GM12864 (cell line): ENCODE measurements at regions not wholly inside any gene's neighbourhood (a gene's known extent, or its start where the extent isn't known, plus 50 kb on each side); places are given as distances from the start of the nearest gene placed in this dataset.

Experiments used
- DNase-seq: peaks from one replicate; pipeline ENCODE4 v3.0.0-alpha.2; 2011; ENCODE audit warnings: low read depth
- H3K4me3 ChIP-seq: 2 replicates; pipeline ENCODE4 v1.5.1; 2011; ENCODE audit warnings: mild to moderate bottlenecking, low read depth, low read length, control low read depth
- CTCF ChIP-seq: IDR thresholded peaks from 2 replicates; pipeline ENCODE4 v1.5.1; 2011; ENCODE audit warnings: low read depth, mild to moderate bottlenecking, moderate library complexity, low read length, control low read depth, inconsistent platforms; ENCODE audit errors: missing control alignments

DNA sequence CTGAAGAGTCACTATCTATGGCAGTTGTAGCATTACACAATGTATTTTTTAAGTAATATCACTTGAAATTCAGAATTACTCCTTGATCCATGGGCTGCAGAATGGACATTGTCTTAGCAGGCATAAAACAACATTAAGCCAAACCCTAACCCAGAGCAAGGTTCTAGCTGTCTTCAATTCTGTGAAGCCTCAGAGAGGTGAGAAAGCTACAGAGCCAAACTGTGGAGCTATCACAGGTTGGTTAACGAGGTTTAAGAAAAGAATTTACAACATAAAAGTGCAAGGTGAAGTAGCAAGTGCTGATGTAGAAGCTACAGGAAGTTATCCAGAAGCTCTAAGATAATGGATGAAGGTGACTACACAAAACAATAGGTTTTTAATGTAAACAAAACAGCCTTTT is 582.7 kb upstream of the POT1 start:
- no peak overlapping the region for H3K4me3 ChIP-seq
- no peak for TF ChIP-seq CTCF
- no peak for DNase-seq

- TF ChIP-seq CTCF = no peak
- no peak overlapping the region for H3K4me3 ChIP-seq
- DNase-seq = no peak
Observed at GRCh38 chr7:125511310-125511709, 581.7 kb upstream of the POT1 start.

GRCh38 chr7:125506331-125506730 is 576.7 kb upstream of the POT1 start:
- no peak for TF ChIP-seq CTCF
- no peak overlapping the region for H3K4me3 ChIP-seq

DNA sequence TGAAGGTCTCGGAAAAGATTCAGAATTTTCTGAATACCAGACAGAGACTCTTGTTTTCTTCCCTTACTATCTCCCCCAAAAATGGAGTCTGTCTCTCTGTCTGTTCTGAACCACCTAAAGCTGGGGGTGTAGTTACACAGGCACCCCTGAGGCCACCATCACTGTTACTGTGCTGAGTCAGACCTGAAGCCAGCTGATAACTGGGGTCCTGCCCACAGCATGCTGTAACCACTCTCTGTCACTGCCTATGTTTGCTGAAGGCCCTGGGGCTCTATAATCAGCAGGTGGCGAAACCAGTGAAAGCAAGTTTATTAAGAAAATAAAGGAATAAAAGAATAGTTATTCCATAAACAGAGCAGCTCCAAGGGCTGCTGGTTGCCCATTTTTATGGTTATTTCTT is 575.2 kb upstream of the POT1 start:
- H3K4me3 ChIP-seq = no peak overlapping the region
- no peak for TF ChIP-seq CTCF
- DNase-seq = no peak

More at GRCh38 chr7:125506331-125506730, 576.7 kb upstream of the POT1 start:
- no peak for DNase-seq

DNA sequence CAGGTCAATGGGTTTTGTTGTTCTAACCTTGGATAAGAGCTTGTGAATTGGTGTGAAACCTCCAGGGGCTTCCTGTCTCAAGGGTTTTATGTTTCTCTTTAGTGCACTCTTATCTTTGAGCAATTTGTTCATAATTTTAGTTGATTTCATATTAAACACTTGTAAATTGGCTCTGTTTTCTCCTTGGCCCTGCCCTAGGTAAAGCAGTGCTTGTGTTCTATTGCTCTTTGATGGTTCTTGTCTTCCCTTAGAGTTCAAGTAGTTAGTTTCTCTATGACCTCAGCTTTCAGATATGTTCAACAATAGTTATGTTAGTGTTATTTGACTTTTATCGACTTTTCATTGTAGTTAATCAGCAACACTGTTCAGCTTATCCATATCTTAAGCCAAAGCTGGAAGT is 566.4 kb upstream of the POT1 start:
- no peak for DNase-seq
- no peak for TF ChIP-seq CTCF
- H3K4me3 ChIP-seq = no peak overlapping the region

GRCh38 chr7:125492521-125492920 is 562.9 kb upstream of the POT1 start:
- H3K4me3 ChIP-seq = no peak overlapping the region
- no peak for TF ChIP-seq CTCF
- DNase-seq = no peak

DNA sequence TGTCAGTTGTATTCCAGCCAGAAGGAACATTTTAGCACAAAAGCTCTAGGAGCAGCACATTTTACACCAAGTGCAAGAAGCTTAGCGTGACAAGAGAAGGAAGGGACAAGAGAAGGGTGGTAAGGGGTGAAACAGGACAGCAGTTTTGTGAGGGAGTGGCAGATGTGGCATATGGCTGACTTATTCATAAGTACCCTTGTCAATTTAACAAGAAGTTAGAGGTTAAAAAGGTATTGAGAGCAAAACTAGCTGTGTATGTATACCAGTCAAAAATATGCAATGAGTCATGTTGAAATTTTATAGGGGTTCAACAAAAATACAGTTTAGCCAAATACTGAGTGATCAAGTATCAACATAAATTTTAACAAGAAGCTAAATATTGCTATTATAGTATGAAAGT is 561.5 kb upstream of the POT1 start:
- no peak overlapping the region for H3K4me3 ChIP-seq
- TF ChIP-seq CTCF = no peak
- no peak for DNase-seq
